Fibroblast of skin of left biceps (primary cell): ENCODE measurements at regions not wholly inside any gene's neighbourhood (a gene's known extent, or its start where the extent isn't known, plus 50 kb on each side); places are given as distances from the start of the nearest gene placed in this dataset.

ENCODE experiments used
- DNase-seq, 2 experiments: peaks; one replicate each; pipeline ENCODE4 v3.0.0-alpha.2; 2013; ENCODE audit warnings: low read depth in 2 of 2

- DNase-seq = no peak
These were observed 258.0 kb upstream of the SMARCA2 start for GRCh38 chr9:1757186-1757585.

DNA sequence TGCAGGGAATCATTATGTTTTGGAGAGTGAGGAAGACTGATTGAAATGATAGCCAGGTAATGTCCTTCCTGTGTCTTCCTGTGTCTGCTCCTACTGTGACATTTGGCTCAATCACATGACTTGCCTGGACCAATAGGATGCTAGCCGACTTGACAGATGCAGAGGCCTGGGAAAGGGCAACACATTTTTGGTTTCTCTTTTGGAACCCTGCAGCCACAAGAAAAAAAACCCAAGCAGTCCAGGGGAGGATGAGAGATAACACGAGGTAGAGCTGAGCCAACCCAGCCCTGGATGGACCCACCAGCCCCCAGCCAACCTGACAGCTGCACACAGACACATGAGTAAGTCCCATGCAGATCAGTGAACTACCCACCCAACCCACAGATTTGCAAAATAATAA, 256.1 kb upstream of the SMARCA2 start:
- no peak for DNase-seq

DNA sequence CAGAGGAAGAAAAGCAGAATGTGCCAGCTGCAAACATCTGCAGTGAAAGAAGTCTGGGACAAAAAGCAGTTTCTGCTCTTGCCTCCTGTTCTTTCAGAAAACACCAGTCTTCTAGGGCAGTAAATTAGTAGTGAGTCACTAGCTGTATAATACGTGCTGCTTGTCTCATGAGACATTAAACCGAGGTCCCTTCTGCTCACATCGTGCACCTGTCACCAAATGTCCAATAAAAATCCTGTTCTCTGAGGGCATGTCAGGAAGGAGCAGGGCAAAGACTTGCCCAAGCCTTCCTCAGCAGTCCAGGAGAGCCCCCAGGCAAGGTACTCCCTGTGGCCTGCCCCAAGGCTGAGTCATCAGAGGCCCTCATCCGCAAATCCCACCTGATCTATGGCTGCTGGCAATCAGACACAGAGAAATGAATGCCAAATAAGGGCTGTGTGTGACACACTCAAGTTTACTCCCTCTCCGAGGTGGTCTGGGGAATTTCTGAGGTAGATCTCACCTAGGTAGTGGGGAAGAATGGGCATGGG, 255.3 kb upstream of the SMARCA2 start:
- no peak for DNase-seq

GRCh38 chr9:1761807-1762206, 253.3 kb upstream of the SMARCA2 start:
- no peak for DNase-seq

DNA sequence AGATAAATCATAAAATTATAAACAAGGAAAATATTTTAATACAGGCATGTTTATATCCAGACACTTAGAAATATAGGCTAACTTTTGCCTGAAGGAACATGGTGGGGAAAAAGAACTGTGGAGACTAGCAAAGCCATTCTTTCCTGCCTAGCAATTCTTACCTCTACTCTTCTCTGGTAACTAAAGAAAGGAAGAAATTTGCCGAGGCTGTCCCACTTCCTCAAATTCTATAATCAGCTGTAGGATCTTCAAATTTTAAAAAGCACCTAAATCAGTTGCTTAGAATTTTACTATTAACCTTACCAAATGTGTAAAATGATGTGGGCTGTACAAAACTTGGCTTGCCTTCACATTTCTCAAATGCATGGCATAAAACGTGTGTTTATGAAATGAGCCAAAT, 249.1 kb upstream of the SMARCA2 start:
- DNase-seq = no peak

- DNase-seq = no peak
These were observed 246.6 kb upstream of the SMARCA2 start for GRCh38 chr9:1768561-1768960.

DNA sequence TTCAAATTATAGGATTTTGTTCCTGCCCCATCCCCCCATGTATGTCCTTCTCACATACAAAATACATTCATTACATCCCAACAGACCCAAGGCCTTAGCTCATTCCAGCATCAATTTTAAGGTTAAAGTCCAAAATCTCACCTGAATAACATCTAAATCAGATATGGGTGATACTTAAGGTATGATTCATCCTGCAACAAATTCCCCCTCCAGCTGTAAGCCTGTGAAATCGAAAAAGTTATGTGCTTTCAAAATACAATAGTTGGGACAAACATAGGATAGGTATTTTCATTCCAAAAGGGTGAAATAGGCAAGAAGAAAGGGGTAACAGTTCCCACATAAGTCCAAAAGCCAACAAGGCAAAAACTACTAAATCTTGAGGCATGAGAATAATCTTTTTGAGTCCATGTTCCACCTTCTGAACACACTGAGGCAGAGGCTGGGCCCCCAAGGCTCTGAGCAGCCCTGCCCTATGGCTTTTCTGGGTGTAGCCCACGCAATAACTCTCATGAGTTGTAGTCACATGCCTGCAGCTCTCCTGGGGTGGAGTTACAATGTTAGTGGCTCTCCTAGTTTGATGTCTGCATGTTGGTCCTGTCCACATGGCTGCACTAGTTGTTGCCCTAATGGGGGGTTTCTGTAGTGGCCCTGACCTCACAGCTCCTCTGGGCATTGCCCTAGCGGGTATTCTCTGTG, 243.9 kb upstream of the SMARCA2 start:
- DNase-seq = no peak

DNA sequence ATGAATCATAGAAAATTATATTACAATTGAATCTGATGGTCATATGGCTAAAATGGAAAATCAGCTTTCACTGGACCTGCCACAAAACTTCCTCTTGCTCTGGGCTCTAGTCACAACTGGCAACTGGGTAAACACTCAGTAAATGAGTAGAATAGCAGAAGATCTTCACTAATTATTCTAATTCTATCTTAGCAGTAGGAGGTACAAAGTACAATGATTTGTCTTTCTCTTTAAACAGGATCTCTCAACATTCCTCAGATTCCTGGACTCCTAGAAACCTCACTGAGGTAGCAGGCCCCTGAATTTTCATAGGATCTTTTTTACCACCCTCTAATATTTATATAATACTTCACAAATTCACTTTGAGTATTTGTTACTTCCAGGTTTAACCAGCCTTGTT, 239.9 kb upstream of the SMARCA2 start:
- DNase-seq = no peak

GRCh38 chr9:1776668-1777067, 238.5 kb upstream of the SMARCA2 start:
- no peak for DNase-seq

GRCh38 chr9:1791191-1791590, 224.0 kb upstream of the SMARCA2 start:
- no peak for DNase-seq

GRCh38 chr9:1794547-1795270, 220.4 kb upstream of the SMARCA2 start:
- DNase-seq = no peak

- DNase-seq = no peak
These were observed 210.8 kb upstream of the SMARCA2 start for GRCh38 chr9:1804128-1804865.

DNA sequence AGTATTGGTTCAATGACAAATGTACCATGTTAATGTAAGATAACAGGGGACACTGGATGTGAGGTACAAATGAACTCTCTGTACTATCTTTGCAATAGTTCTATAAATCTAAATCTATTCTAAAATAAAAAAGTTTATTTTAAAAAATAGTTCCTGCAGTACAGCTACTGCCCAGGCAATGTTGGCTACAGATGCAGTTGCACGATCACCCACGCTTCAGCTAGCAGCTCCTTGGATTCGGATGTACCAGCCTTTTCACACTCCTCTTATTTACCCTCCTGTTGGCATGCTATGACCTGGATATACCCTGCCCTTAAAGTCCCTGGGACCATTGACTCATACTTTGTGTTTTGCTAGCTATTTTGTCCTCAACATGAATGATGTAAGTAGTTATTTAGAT, 185.4 kb upstream of the SMARCA2 start:
- no peak for DNase-seq

GRCh38 chr9:1832960-1833359, 182.2 kb upstream of the SMARCA2 start:
- no peak for DNase-seq

DNA sequence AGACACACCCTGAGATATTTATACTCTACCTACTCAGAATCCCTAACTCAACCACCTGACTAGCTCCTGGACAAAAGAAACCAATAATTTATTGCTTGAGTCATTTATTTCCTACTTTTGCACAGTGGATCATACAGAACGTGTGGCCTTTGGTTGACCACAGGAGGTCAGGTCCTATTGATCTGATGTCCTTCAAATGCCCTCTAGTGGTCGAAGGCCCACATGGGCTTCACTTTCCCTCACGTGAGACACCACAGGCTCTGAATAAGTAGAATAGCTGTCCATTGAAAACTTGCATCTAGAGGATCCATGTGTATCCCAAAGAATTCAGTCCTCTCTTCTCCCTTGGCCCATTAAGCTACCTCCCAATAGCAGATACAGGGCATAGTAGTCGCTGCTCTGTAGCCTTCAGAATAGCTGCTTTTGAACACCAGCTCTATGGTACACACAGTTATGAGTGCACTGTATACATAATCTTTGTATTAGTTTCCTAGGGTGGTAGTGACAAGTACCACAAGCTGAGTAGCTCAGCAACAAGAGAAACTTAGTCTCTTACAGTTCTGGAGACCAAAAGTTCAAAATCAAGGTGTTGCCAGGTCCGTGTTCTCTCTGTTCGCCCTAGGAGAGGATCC, 177.6 kb upstream of the SMARCA2 start:
- no peak for DNase-seq

GRCh38 chr9:1839909-1840308, 175.2 kb upstream of the SMARCA2 start:
- DNase-seq = no peak

DNA sequence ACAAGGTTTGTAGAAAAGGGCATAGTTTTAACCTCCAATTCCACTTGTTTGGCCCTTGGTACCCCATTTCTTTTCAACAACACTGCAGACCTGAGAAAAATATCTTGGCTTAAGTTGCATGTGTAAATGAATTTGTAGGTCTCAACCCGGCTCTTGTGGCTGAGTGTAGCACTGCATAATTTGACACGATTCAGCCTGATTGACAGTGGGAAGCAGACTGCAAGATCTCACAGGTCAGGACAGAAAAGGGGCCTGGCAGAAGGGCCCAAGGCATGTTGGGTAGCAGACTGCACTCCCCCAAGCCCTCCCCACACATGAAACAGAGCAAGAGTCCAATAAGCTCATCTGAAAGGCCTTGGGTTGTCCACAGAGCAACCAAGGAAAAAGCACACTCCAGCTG, 169.7 kb upstream of the SMARCA2 start:
- no peak for DNase-seq

- no peak for DNase-seq
These were observed 159.4 kb upstream of the SMARCA2 start for GRCh38 chr9:1855726-1856125.

DNA sequence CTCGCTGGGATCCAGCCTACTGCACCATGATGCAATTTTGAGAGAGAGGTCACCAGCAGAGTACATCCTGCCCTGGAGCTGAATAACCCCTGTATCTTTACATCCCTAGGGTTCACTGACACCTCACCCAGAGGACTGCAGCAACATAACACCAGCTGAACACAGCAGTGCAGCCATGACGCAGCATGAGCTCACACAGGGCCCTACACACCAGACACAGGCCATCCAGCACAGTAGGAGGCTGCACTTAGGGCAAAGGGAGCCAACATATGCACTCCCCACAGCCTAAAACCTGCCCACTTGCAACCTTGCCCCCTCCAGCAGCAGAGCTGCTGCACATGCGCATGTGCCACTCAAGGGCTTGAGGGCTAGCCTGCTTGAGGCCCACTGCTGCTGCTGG, 157.3 kb upstream of the SMARCA2 start:
- no peak for DNase-seq

- no peak for DNase-seq
These were observed 145.3 kb upstream of the SMARCA2 start for GRCh38 chr9:1869843-1870242.

- DNase-seq = no peak
These were observed 144.2 kb upstream of the SMARCA2 start for GRCh38 chr9:1870915-1871314.
